HEK293T (cell line): ENCODE measurements at regions not wholly inside any gene's neighbourhood (a gene's known extent, or its start where the extent isn't known, plus 50 kb on each side); places are given as distances from the start of the nearest gene placed in this dataset.

ENCODE experiments used
- ARNT ChIP-seq: fragments of 450-650 bp; IDR thresholded peaks from 2 replicates; pipeline ENCODE4 v1.6.1; 2017; ENCODE audit warnings: mild to moderate bottlenecking
- BHLHE40 ChIP-seq: fragments of 450-650 bp; IDR thresholded peaks from 2 replicates; pipeline ENCODE4 v1.6.1; 2016; ENCODE audit warnings: mild to moderate bottlenecking, moderate library complexity, borderline replicate concordance
- CTBP1 ChIP-seq: fragments of 450-650 bp; IDR thresholded peaks from 2 replicates; pipeline ENCODE4 v1.6.1; 2016; ENCODE audit warnings: borderline replicate concordance
- FOXA1 ChIP-seq: fragments of 450-650 bp; IDR thresholded peaks from 2 replicates; pipeline ENCODE4 v1.6.1; 2016; ENCODE audit warnings: mild to moderate bottlenecking
- FOXK2 ChIP-seq: fragments of 450-650 bp; IDR thresholded peaks from 2 replicates; pipeline ENCODE4 v1.6.1; 2016; ENCODE audit warnings: mild to moderate bottlenecking
- FOXM1 ChIP-seq: fragments of 450-650 bp; IDR thresholded peaks from 2 replicates; pipeline ENCODE4 v1.6.1; 2017; ENCODE audit warnings: mild to moderate bottlenecking, borderline replicate concordance
- SP1 ChIP-seq: fragments of 450-650 bp; IDR thresholded peaks from 2 replicates; pipeline ENCODE4 v1.6.1; 2017
- SUZ12 ChIP-seq: fragments of 450-650 bp; IDR thresholded peaks from 2 replicates; pipeline ENCODE4 v1.6.1; 2016; ENCODE audit warnings: mild to moderate bottlenecking
- TARDBP ChIP-seq: fragments of 450-650 bp; IDR thresholded peaks from 2 replicates; pipeline ENCODE4 v1.6.1; 2016
- ZNF384 ChIP-seq: fragments of 450-650 bp; IDR thresholded peaks from 2 replicates; pipeline ENCODE4 v1.6.1; 2016

DNA sequence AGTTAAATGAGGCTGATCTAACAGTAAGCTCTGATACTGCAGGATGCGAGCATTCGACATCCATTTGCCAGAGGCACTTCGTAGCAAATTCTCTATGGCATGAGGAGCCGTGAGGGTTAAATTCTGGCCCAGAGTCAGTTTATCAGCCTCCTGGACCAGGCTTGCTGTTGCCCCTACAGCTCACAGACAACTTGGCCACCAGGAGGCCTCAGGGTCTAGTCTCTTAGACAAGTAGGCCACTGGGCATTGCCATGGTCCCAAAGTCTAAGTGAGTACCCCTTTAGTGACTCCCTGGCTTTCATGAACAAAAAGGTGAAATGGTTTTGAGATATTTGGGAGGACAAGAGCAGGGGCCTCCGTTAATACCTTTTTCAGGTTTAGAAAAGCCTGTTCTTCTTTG, 178.0 kb upstream of the MBL2 start:
- TF ChIP-seq SUZ12 (no peak), ZNF384 (no peak), SP1 (no peak), FOXM1 (no peak), FOXK2 (no peak), BHLHE40 (no peak), FOXA1 (no peak), CTBP1 (no peak), TARDBP (no peak), ARNT (no peak)
